ENCODE measurements at regions not wholly inside any gene's neighbourhood (a gene's known extent, or its start where the extent isn't known, plus 50 kb on each side); places are given as distances from the start of the nearest gene placed in this dataset.

Small RNA genes lying in the stretch of these regions (small RNA-seq; reads per million reads assigned to genes)
- gene AC100757.2: 0 reads per million in 3 donors

Measured in sigmoid colon (tissue), 3 donors.